HG02870 (cell line): ENCODE measurements at regions not wholly inside any gene's neighbourhood (a gene's known extent, or its start where the extent isn't known, plus 50 kb on each side); places are given as distances from the start of the nearest gene placed in this dataset.

Source experiments
- ATAC-seq: cut with Tn5 transposase; IDR thresholded peaks from one replicate; pipeline ENCODE4 v1.9.1; 2021; ENCODE audit warnings: mild to moderate bottlenecking, moderate library complexity; ENCODE audit not compliant: unreplicated experiment

GRCh38 chr5:74109344-74109743 lies 483.3 kb downstream of the ARHGEF28 start:
- no peak for ATAC-seq

GRCh38 chr5:74107899-74108298 lies 481.9 kb downstream of the ARHGEF28 start:
- no peak for ATAC-seq

GRCh38 chr5:74105126-74105780 lies 479.3 kb downstream of the ARHGEF28 start:
- no peak for ATAC-seq

GRCh38 chr5:74103131-74104023 lies 477.4 kb downstream of the ARHGEF28 start:
- ATAC-seq, result no peak

GRCh38 chr5:74100268-74100665 lies 474.3 kb downstream of the ARHGEF28 start:
- ATAC-seq, result no peak

GRCh38 chr5:74099538-74100267 lies 473.7 kb downstream of the ARHGEF28 start:
- no peak for ATAC-seq

- ATAC-seq, result no peak
These were observed 472.9 kb downstream of the ARHGEF28 start for GRCh38 chr5:74098941-74099340.

GRCh38 chr5:74098456-74098855 lies 472.5 kb downstream of the ARHGEF28 start:
- no peak for ATAC-seq

- no peak for ATAC-seq
These were observed 470.3 kb downstream of the ARHGEF28 start for GRCh38 chr5:74096325-74096724.

- ATAC-seq, result no peak
These were observed 469.9 kb downstream of the ARHGEF28 start for GRCh38 chr5:74095871-74096270.

GRCh38 chr5:74094782-74095108 lies 468.7 kb downstream of the ARHGEF28 start:
- no peak for ATAC-seq

- ATAC-seq, result no peak
These were observed 468.2 kb downstream of the ARHGEF28 start for GRCh38 chr5:74094096-74094781.

GRCh38 chr5:74093561-74093960 lies 467.6 kb downstream of the ARHGEF28 start:
- ATAC-seq, result no peak

- ATAC-seq, result no peak
These were observed 466.8 kb downstream of the ARHGEF28 start for GRCh38 chr5:74092766-74093165.

- ATAC-seq, result no peak
These were observed 459.8 kb downstream of the ARHGEF28 start for GRCh38 chr5:74085782-74086181.

- ATAC-seq, result no peak
These were observed 459.2 kb downstream of the ARHGEF28 start for GRCh38 chr5:74085186-74085585.

GRCh38 chr5:74083096-74083791 lies 457.2 kb downstream of the ARHGEF28 start:
- no peak for ATAC-seq

GRCh38 chr5:74082512-74083055 lies 456.6 kb downstream of the ARHGEF28 start:
- ATAC-seq, result no peak

- no peak for ATAC-seq
These were observed 455.1 kb downstream of the ARHGEF28 start for GRCh38 chr5:74081126-74081525.

- no peak for ATAC-seq
These were observed 454.1 kb downstream of the ARHGEF28 start for GRCh38 chr5:74079971-74080556.
